Neural cell (in vitro differentiated cells): ENCODE measurements at regions not wholly inside any gene's neighbourhood (a gene's known extent, or its start where the extent isn't known, plus 50 kb on each side); places are given as distances from the start of the nearest gene placed in this dataset.

ENCODE experiments used
- H2AFZ ChIP-seq: fragments of 200-600, 300-800 bp; sonication (generic), shearing (Covaris generic); 2 replicates; pipeline ENCODE4 v1.6.0; 2014; ENCODE audit warnings: low read depth, mild to moderate bottlenecking, antibody characterized with exemption, low read length, moderate library complexity
- H3F3A ChIP-seq: fragments of 200-600 bp; shearing (Covaris generic); 2 replicates; pipeline ENCODE4 v1.6.1; 2016; ENCODE audit warnings: mild to moderate bottlenecking, moderate library complexity, mixed read lengths, antibody characterized with exemption, low read length; ENCODE audit not compliant: insufficient read depth, poor library complexity, severe bottlenecking
- H3K27ac ChIP-seq: fragments of 200-600, 300-800 bp; sonication (generic), shearing (Covaris generic); 2 replicates; pipeline ENCODE4 v1.5.1; 2014; ENCODE audit warnings: mild to moderate bottlenecking, low read length, moderate library complexity
- H3K27me3 ChIP-seq: fragments of 300-800, 200-600 bp; sonication (generic), shearing (Covaris generic); 2 replicates; pipeline ENCODE4 v1.6.0; 2014; ENCODE audit warnings: mild to moderate bottlenecking, low read depth, low read length, moderate library complexity; ENCODE audit not compliant: insufficient read depth
- H3K36me3 ChIP-seq: fragments of 300-800, 200-600 bp; sonication (generic), shearing (Covaris generic); 2 replicates; pipeline ENCODE4 v1.5.1; 2014; ENCODE audit warnings: mild to moderate bottlenecking, antibody characterized with exemption, low read length, moderate library complexity; ENCODE audit not compliant: insufficient read depth
- H3K4me2 ChIP-seq: fragments of 300-800, 200-600 bp; sonication (generic), shearing (Covaris generic); 2 replicates; pipeline ENCODE4 v1.6.0; 2014; ENCODE audit warnings: mild to moderate bottlenecking, low read length
- H3K4me3 ChIP-seq: fragments of 300-800, 200-600 bp; sonication (generic), shearing (Covaris generic); 2 replicates; pipeline ENCODE4 v1.5.1; 2014; ENCODE audit warnings: mild to moderate bottlenecking, low read length, moderate library complexity
- H3K79me2 ChIP-seq: fragments of 200-600 bp; shearing (Covaris generic); replicated peaks from 2 replicates; pipeline ENCODE4 v1.6.0; 2014; ENCODE audit warnings: mild to moderate bottlenecking, low read length, moderate library complexity; ENCODE audit not compliant: insufficient read depth
- H3K9ac ChIP-seq: fragments of 300-800, 200-600 bp; sonication (generic), shearing (Covaris generic); 2 replicates; pipeline ENCODE4 v1.6.1; 2016; ENCODE audit warnings: mild to moderate bottlenecking, low read length, mixed read lengths
- H3K9me2 ChIP-seq: fragments of 200-600 bp; shearing (Covaris generic); 2 replicates; pipeline ENCODE4 v1.6.1; 2016; ENCODE audit warnings: mild to moderate bottlenecking, low read length, mixed read lengths; ENCODE audit not compliant: insufficient read depth
- H3K9me3 ChIP-seq: fragments of 200-600, 300-800 bp; sonication (generic), shearing (Covaris generic); 2 replicates; pipeline ENCODE4 v1.6.1; 2016; ENCODE audit warnings: mild to moderate bottlenecking, mixed run types, low read length, moderate library complexity, mixed read lengths
- H4K20me1 ChIP-seq: fragments of 200-600 bp; shearing (Covaris generic); 2 replicates; pipeline ENCODE4 v1.6.1; 2016; ENCODE audit warnings: mild to moderate bottlenecking, mixed run types; ENCODE audit not compliant: insufficient read depth
- CTCF ChIP-seq: fragments of 450-650 bp; IDR thresholded peaks from 2 replicates; pipeline ENCODE4 v1.5.1; 2014; ENCODE audit warnings: antibody characterized with exemption, mild to moderate bottlenecking, moderate library complexity; ENCODE audit not compliant: poor library complexity, severe bottlenecking
- EP300 ChIP-seq: fragments of 450-650 bp; conservative IDR thresholded peaks from 2 replicates; pipeline ENCODE4 v1.6.1; 2014; ENCODE audit warnings: antibody characterized with exemption, mild to moderate bottlenecking, moderate library complexity; ENCODE audit not compliant: poor library complexity, severe bottlenecking
- EZH2 ChIP-seq: fragments of 200-600, 300-800 bp; shearing (Covaris generic), sonication (generic); IDR thresholded peaks from 2 replicates; pipeline ENCODE4 v1.6.1; 2014; ENCODE audit warnings: antibody characterized with exemption, low read length, borderline replicate concordance, mild to moderate bottlenecking; ENCODE audit not compliant: insufficient read depth, poor library complexity, severe bottlenecking
- MXI1 ChIP-seq: fragments of 450-650 bp; conservative IDR thresholded peaks from 2 replicates; pipeline ENCODE4 v1.6.1; 2014; ENCODE audit warnings: antibody characterized with exemption, mild to moderate bottlenecking; ENCODE audit not compliant: poor library complexity, severe bottlenecking
- POLR2AphosphoS5 ChIP-seq: IDR thresholded peaks from 2 replicates; pipeline ENCODE4 v1.6.1; 2012
- RAD21 ChIP-seq: fragments of 450-650 bp; conservative IDR thresholded peaks from 2 replicates; pipeline ENCODE4 v1.6.1; 2014; ENCODE audit warnings: antibody characterized with exemption, mild to moderate bottlenecking, moderate library complexity
- REST ChIP-seq: IDR thresholded peaks from 2 replicates; pipeline ENCODE4 v1.6.1; 2012; ENCODE audit warnings: borderline replicate concordance
- SMC3 ChIP-seq: fragments of 450-650 bp; conservative IDR thresholded peaks from 2 replicates; pipeline ENCODE4 v1.6.1; 2014; ENCODE audit warnings: antibody characterized with exemption, mild to moderate bottlenecking, moderate library complexity; ENCODE audit not compliant: poor library complexity
- TAF1 ChIP-seq: IDR thresholded peaks from 2 replicates; pipeline ENCODE4 v1.6.1; 2012; ENCODE audit warnings: low read depth

GRCh38 chr10:3625959-3626751, 158.9 kb downstream of the KLF6 start:
- no peaks in the 10 kb centered on the region for H3F3A ChIP-seq
- H3K9ac ChIP-seq = no peak overlapping the region
- no peak overlapping the region for H3K4me3 ChIP-seq
- no peaks in the 10 kb centered on the region for H3K27me3 ChIP-seq
- H3K4me2 ChIP-seq = no peak overlapping the region
- H3K9me2 ChIP-seq = no peaks in the 10 kb centered on the region
- H3K36me3 ChIP-seq = no peaks in the 10 kb centered on the region
- no peak for TF ChIP-seq REST
- no peak overlapping the region for H2AFZ ChIP-seq
- no peak overlapping the region for H3K27ac ChIP-seq
- H3K9me3 ChIP-seq = no peaks in the 10 kb centered on the region
- no peaks in the 10 kb centered on the region for H3K79me2 ChIP-seq
- H4K20me1 ChIP-seq = no peaks in the 10 kb centered on the region

- no peak overlapping the region for H3K9ac ChIP-seq
These were observed 160.6 kb downstream of the KLF6 start for GRCh38 chr10:3624367-3624766.

More at GRCh38 chr10:3624367-3624766, 160.6 kb downstream of the KLF6 start:
- H2AFZ ChIP-seq = no peak overlapping the region
- H4K20me1 ChIP-seq = no peaks in the 10 kb centered on the region
- no peaks in the 10 kb centered on the region for H3K9me2 ChIP-seq
- H3K27me3 ChIP-seq = no peaks in the 10 kb centered on the region
- no peaks in the 10 kb centered on the region for H3K79me2 ChIP-seq
- peaks cover 4% of the 10 kb centered on the region for H3F3A ChIP-seq
- no peak for TF ChIP-seq SMC3
- TF ChIP-seq TAF1 = no peak
- TF ChIP-seq REST = no peak
- no peak for TF ChIP-seq EP300
- TF ChIP-seq POLR2AphosphoS5 = no peak
- TF ChIP-seq CTCF = no peak
- TF ChIP-seq RAD21 = no peak
- no peak for TF ChIP-seq EZH2
- no peak for TF ChIP-seq MXI1
- H3K9me3 ChIP-seq = no peaks in the 10 kb centered on the region
- no peak overlapping the region for H3K4me3 ChIP-seq
- no peak overlapping the region for H3K4me2 ChIP-seq
- no peaks in the 10 kb centered on the region for H3K36me3 ChIP-seq
- no peak overlapping the region for H3K27ac ChIP-seq
